GM23338 (cell line): ENCODE measurements at regions not wholly inside any gene's neighbourhood (a gene's known extent, or its start where the extent isn't known, plus 50 kb on each side); places are given as distances from the start of the nearest gene placed in this dataset.

Experiments
- CREB1 ChIP-seq: fragments of 250-450 bp; sonication (Bioruptor Pico); IDR thresholded peaks from 2 replicates; pipeline ENCODE4 v1.5.0; 2020; ENCODE audit warnings: low read depth, mild to moderate bottlenecking, moderate library complexity
- EZH2phosphoT487 ChIP-seq: fragments of 200-600 bp; sonication (generic); IDR thresholded peaks from one replicate; pipeline ENCODE4 v1.8.1; 2018; ENCODE audit warnings: antibody characterized with exemption; ENCODE audit not compliant: unreplicated experiment
- JUNB ChIP-seq: IDR thresholded peaks from one replicate; pipeline ENCODE4 v1.6.1; 2016; ENCODE audit warnings: antibody characterized with exemption; ENCODE audit not compliant: unreplicated experiment
- POLR2AphosphoS5 ChIP-seq: IDR thresholded peaks from 2 replicates; pipeline ENCODE4 v1.6.1; 2016; ENCODE audit warnings: antibody characterized with exemption, low read depth
- ZNF331 ChIP-seq: fragments of 250-450 bp; sonication (Bioruptor Pico); IDR thresholded peaks from 2 replicates; pipeline ENCODE4 v1.5.0; 2020; ENCODE audit warnings: low read depth, mild to moderate bottlenecking, moderate library complexity
- TF ChIP-seq, protein P1 (sequence below), 2 experiments: fragments of 200-600 bp in 1 of 2; sonication (generic) in 1 of 2; conservative IDR thresholded peaks; 2 replicates each; pipeline versions ENCODE4 v1.5.1 to v1.6.1; 2016 to 2017; ENCODE audit warnings: antibody characterized with exemption in 2 of 2, low read depth in 2 of 2, mild to moderate bottlenecking in 2 of 2, moderate library complexity in 1 of 2
- TF ChIP-seq, protein P2 (sequence below): IDR thresholded peaks from one replicate; pipeline ENCODE4 v1.6.1; 2018; ENCODE audit warnings: antibody characterized with exemption; ENCODE audit not compliant: unreplicated experiment

DNA sequence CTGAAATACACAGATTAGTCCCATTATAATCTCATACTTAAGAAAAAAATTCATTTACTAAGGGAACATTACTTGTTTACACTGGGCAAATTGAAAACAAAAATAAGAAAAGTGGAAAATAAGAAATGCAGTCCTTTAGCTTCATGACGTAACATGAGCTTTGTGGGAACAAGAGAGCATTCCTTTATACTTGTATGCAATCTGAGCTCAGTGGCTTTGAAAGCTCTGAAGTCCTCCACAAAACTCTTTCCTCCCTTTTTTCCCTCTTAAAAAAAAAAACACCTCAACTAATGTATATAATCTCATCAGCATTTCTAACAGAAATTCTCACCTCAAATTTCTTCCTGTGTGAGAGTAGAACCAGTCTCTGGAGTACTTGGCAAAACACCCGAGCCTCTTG is 76.9 kb upstream of the OTX2 start:
- TF ChIP-seq, protein P1, sequence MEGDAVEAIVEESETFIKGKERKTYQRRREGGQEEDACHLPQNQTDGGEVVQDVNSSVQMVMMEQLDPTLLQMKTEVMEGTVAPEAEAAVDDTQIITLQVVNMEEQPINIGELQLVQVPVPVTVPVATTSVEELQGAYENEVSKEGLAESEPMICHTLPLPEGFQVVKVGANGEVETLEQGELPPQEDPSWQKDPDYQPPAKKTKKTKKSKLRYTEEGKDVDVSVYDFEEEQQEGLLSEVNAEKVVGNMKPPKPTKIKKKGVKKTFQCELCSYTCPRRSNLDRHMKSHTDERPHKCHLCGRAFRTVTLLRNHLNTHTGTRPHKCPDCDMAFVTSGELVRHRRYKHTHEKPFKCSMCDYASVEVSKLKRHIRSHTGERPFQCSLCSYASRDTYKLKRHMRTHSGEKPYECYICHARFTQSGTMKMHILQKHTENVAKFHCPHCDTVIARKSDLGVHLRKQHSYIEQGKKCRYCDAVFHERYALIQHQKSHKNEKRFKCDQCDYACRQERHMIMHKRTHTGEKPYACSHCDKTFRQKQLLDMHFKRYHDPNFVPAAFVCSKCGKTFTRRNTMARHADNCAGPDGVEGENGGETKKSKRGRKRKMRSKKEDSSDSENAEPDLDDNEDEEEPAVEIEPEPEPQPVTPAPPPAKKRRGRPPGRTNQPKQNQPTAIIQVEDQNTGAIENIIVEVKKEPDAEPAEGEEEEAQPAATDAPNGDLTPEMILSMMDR (conservative IDR thresholded peaks at IDR 0.05; ENCODE audit: low read depth in 2 of 2): no peak
- TF ChIP-seq EZH2phosphoT487: no peak
- no peak for TF ChIP-seq POLR2AphosphoS5
- no peak for TF ChIP-seq CREB1 (CRISPR knock-in tag)
- TF ChIP-seq ZNF331: no peak
- TF ChIP-seq, protein P2, sequence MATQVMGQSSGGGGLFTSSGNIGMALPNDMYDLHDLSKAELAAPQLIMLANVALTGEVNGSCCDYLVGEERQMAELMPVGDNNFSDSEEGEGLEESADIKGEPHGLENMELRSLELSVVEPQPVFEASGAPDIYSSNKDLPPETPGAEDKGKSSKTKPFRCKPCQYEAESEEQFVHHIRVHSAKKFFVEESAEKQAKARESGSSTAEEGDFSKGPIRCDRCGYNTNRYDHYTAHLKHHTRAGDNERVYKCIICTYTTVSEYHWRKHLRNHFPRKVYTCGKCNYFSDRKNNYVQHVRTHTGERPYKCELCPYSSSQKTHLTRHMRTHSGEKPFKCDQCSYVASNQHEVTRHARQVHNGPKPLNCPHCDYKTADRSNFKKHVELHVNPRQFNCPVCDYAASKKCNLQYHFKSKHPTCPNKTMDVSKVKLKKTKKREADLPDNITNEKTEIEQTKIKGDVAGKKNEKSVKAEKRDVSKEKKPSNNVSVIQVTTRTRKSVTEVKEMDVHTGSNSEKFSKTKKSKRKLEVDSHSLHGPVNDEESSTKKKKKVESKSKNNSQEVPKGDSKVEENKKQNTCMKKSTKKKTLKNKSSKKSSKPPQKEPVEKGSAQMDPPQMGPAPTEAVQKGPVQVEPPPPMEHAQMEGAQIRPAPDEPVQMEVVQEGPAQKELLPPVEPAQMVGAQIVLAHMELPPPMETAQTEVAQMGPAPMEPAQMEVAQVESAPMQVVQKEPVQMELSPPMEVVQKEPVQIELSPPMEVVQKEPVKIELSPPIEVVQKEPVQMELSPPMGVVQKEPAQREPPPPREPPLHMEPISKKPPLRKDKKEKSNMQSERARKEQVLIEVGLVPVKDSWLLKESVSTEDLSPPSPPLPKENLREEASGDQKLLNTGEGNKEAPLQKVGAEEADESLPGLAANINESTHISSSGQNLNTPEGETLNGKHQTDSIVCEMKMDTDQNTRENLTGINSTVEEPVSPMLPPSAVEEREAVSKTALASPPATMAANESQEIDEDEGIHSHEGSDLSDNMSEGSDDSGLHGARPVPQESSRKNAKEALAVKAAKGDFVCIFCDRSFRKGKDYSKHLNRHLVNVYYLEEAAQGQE: no peak
- no peak for TF ChIP-seq JUNB
